Activated CD4-positive, alpha-beta T cell treated with anti-CD3 and anti-CD28 coated beads, Interleukin-10, Interleukin-2, amounts not matched to agents 100 ng/mL and 50 ng/mL, durations not matched to agents 16 hours and 8 hours (primary cell): ENCODE measurements at regions not wholly inside any gene's neighbourhood (a gene's known extent, or its start where the extent isn't known, plus 50 kb on each side); places are given as distances from the start of the nearest gene placed in this dataset.
"Not testable (repeated sequence)": the region's sequence is repeated elsewhere in the genome, so short reads cannot be mapped to it uniquely, and the experiment has no call there.

ENCODE experiments used
- DNase-seq: peaks from one replicate; pipeline ENCODE4 v3.0.0-alpha.2; 2020

DNA sequence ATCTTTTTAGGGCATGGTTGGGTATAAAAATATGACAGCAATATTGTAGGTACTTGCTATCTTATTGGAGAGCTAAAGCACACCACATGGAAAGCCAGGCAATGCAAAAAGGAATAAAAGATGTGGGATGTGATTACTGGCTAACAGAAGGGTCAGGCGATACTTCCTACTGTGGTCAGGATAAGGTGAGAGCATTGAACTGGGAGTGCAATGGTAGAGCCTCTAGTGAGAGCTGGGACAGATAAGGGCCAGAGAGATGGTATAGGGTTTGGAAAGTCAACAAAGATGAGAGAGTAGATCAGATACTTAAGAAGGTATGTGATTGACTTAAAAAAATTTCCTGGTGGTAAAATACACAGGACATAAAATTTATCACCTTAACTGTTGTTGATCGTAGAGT lies 160.7 kb upstream of the MAN1A1 start:
- no peak for DNase-seq

DNA sequence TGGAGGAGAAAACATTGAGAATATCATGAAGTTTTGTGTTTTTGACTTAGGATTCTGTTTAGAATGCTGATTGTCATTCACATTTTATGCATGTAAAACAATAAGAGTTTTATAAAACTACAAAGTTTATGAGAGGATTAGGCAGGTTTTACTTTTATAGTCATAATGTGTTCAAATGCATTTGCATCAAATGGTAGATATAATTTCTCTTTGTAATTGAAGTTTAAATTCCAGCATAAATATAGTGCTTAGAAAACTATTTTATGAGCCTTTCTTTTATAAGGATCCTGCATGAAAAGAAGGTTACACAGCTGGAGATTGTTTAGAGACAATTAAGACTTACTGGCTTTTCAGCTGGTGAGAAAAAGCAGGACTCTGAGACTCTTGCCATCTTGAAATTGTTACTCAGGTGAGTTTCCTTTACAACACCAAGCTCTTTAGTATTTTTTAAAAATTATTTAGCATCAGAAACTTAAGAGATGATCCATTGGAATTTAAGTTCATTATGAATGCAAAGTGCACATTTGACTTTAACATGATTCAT lies 157.1 kb upstream of the MAN1A1 start:
- DNase-seq: no peak

- no peak for DNase-seq
Measured at GRCh38 chr6:119501798-119502483, 152.4 kb upstream of the MAN1A1 start.

DNA sequence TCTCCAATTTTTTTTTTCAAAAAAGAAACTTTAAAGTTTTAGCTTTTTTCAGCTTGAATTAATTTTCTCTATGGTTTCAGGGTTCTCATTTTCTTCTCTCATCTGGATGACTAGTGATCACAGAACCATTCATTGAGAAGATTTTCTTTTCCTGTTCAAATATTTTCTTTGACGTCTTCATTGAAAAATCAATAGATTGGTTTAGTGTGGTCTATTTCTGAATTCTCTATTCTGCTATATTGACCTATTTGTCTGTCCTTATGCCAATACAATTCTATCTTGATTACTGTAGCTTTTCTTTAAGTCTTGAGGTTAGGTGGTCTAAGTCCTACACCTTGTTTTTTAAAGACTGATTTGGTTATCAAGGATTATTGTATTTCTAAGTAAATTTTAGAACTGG lies 150.2 kb upstream of the MAN1A1 start:
- no peak for DNase-seq

GRCh38 chr6:119497988-119498727 lies 148.6 kb upstream of the MAN1A1 start:
- DNase-seq: no peak

DNA sequence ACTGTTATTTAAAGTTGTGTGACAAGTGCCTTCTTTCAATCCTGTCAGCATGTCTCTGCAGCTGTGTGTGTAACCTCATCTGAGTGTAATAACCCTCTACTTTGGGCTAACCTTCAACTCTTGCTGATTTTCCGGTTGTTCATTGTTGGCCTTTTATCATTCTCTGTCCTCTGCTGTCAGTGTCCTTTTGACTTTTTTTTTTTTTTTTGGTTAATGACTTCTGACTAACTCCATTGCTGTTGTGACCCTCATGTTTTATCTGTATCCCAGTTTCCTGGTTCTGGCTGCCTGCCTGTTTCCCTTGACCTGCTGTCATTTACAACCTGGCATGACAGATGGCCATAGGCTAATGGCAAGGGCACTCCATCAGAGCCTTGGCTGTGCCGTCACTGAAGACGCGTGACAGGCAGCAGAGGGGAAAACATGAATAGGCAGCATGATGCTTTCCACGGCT lies 145.7 kb upstream of the MAN1A1 start:
- DNase-seq: no peak

- DNase-seq: no peak
Measured at GRCh38 chr6:119493980-119494379, 144.4 kb upstream of the MAN1A1 start.

- not testable (repeated sequence) for DNase-seq
Measured at GRCh38 chr6:119491112-119491511, 141.6 kb upstream of the MAN1A1 start.

GRCh38 chr6:119490050-119490449 lies 140.5 kb upstream of the MAN1A1 start:
- DNase-seq: not testable (repeated sequence)

- DNase-seq: no peak
Measured at GRCh38 chr6:119484598-119484997, 135.0 kb upstream of the MAN1A1 start.

DNA sequence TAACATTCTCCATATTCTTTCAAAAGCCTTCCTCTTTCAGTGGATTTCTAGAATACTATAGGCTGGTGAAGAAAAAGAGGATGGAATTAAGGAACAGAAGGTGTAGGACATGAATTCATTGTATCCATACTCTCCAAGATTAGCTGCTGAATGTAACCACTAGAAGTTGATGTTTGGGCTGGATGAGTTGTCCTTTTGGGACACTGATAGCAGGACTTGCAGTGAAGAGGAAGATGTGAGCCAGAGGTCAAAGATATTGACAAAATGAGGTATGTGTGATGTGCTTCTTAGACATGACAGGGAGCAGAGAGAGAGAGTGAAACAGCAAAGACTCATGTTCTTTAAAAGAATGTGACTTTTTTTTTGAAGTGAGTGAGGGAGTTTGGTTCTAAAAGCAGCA lies 134.3 kb upstream of the MAN1A1 start:
- DNase-seq: no peak

DNA sequence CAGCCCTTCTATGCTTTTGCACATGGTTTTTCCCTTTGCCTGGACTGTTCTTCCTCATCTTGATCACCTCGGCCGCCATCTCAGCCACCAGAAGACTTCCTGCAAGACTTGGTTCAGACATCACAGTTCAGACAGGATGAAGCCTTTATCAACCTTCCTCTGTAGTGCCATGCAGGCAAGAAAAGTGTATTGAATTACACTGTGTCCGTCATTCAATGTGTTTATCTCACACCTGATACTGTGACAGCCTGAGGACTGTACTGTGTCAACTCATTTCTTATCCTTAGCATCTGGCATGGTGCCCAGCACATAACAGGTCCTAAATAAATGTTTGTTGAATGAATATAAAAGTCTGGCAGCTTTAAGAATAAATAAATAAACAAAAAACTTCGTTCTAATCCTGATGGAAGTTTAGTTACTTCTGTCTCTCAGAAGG lies 133.3 kb upstream of the MAN1A1 start:
- no peak for DNase-seq

DNA sequence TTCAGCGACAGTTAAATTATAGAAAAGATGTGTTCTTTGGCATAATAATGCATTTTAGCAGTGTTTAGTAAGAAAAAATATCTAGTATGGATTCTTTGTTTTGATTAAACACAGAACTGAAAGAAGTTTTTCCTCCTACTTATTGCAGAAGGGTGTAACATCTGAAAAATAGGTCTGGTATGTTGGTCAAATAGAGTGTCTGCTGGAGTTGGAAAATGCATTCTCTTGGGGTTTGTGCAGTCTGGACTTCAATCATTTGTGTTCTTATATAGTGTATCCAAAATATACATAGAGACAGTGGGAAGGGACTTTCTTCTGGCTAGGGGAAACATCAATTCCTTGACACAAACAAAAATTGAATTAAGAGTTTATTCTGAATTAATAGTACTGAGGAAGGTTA lies 132.4 kb upstream of the MAN1A1 start:
- no peak for DNase-seq

DNA sequence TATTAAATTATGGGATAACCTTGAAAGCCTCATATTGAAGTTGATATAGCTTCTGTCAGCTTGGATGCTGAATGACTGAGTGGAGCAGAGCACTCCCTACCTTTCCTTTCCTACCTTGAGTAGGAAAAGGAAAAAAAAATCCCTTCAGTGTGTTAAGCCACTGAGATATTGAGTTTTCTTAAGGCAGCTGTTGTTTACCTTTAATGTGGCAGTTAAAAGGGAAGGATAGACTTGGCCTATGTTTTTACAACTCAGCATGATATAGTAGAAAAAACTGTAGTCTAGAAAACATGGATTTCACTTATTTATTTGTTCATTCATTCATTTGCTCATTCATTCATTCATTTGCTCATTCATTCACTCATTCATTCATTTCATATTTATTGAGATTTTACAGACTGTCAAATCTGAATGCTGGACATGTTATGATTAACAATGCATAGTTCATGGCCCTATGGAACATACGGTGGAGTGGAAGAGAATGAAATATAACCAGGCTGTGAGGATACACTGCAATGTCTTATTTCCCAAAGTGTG lies 131.5 kb upstream of the MAN1A1 start:
- DNase-seq: no peak

DNA sequence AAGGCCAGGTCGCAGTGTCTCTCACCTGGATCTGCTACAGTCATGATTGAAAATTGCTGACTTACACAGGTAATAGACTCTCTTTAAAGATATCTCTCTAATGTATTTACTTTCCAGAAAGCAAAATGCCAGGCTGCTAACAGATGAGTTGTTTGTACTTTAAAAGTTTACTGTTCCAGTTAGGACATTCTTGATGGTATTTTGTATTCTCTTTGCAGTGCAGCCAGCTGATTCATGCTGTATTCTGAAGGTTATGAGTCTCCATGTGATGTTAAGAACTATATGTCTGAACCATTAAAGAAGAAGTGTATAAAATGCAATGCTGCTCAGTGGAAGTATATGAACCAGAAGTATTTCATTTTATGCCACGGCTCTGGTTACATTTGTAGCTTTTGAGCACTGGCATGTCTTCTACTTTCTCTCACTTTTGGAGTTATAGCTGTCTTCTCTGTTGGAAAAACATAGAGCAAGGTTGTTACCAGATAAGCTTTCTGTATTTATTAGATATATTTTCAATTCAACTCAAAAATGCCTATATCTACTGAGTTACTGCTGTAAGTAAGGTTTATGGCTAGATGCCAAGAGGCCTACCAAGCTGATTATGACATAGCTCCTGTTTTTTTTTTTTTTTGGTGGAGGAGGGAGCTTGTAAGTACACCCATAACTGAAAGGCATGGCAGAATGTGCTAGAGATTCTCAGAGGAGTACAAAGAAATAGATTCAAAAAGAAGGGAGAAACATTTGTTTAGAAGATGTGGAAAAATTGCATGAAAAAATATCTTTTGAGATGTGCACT lies 130.5 kb upstream of the MAN1A1 start:
- no peak for DNase-seq

GRCh38 chr6:119476554-119476953 lies 127.0 kb upstream of the MAN1A1 start:
- DNase-seq: no peak

GRCh38 chr6:119476024-119476423 lies 126.5 kb upstream of the MAN1A1 start:
- DNase-seq: no peak

- no peak for DNase-seq
Measured at GRCh38 chr6:119470893-119471542, 121.5 kb upstream of the MAN1A1 start.

DNA sequence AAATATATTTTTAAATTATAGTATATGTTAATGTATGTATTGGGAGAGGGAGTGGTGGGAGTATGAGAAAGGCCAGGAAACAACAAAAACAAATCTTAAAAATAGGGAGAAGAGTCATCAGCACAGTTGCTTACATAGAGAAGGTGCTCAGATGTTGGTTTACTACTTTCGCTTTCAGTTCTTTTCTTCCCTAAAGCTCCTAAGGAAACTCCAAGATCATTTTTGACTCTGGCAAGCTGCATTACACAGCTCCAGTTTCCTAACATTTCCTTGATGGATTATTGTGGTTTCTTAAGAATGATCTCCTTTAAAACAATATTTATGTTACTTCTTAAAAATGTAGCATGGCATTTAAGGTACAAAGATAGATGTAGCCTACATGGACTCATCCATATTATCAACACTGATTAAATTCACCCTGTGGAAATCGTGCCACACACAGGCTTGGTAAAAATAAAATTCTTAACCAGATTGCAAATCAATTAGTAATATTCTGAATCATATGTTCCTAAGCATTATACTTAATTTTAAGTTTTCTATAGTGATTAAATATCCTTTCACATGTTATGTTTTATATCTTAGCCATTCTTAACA lies 118.0 kb upstream of the MAN1A1 start:
- DNase-seq: no peak

DNA sequence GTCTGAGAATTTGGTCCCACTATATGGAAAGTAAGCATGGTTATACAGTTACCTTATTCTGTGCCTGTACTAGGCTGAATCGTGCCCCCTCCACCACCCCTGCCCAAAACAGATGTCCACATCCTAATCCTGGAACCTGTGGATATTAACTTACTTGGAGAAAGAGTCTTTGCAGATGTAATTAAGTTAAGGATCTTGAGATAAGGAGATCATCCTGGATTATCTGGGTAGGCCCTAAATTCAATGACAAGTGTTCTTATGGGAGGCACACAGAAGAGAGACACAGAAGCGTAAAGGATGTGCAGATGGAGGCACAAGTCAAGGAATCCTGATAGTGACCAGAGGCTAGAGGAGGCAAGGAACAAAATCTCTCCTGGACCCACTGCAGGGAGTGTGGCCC lies 116.7 kb upstream of the MAN1A1 start:
- no peak for DNase-seq

DNA sequence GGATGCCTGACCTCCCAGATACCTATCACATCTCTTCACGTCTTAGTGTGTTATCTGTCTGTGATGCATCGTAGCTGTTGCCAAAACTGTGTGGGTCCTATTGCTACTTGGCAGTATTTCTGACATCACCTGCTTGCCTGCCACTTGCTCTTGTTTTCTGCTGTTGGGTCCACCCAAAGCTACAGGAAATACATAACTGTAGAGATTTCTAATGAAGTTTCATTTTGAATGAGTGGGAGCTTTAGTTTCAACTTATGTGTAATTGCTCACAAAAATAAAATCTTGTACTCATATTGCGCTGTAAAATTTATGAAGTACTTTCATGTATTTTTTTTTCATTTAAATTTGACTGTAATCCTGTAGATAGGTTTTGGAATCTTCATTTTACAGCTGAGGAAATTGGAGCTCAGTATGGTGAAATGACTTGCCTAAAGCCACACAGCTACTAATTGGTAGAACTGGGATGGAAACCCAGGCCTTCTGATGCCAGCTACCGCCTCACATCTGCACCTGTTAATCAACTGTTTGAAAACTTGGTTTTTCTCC lies 113.6 kb upstream of the MAN1A1 start:
- DNase-seq: peak; percentile 88

DNA sequence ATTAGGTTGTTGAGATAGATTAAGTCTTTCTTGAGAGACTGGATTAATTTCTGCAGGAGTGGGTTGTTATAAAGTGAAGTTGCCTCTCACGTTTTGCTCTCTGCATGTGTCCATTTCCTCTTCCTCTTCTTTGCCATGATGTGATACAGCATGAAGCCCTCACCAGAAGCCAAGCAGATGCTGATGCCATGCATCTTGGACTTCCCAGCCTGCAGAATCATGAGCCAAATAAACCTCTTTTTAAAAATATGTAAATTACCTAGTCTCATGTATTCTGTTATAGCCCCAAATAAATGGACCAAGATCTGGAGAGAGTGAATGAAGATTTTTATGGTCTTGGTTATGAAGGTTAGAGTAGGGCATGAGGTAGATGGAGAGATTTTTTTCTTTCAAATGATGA lies 111.6 kb upstream of the MAN1A1 start:
- no peak for DNase-seq
